HepG2 (cell line): ENCODE measurements at regions not wholly inside any gene's neighbourhood (a gene's known extent, or its start where the extent isn't known, plus 50 kb on each side); places are given as distances from the start of the nearest gene placed in this dataset.

Experiments
- ATAC-seq: fragments of 200-7000 bp; cut with Tn5 transposase; 3 replicates; pipeline ENCODE4 v1.9.1; 2020; ENCODE audit warnings: mild to moderate bottlenecking, moderate library complexity
- BruUV-seq: library from RNA; stranded (reverse); fragments of 400-500 nt; replicated peaks from 2 replicates; lab custom pipeline; 2021; lab: Mats Ljungman, UMichigan
- CTCF ChIA-PET: fragments of 300-600 bp; formaldehyde crosslinking; extraction: SDS; loops from one replicate; lab custom pipeline; 2021; ENCODE audit warnings: low total read pairs, inconsistent platforms, low intra/inter-chr PET ratio; lab: Yijun Ruan, JAX
- POLR2A ChIA-PET: fragments of 350-600 bp; sonication (Branson Sonifier 250); formaldehyde crosslinking; loops from one replicate; lab custom pipeline; 2020; ENCODE audit warnings: antibody characterized with exemption, inconsistent platforms; lab: Yijun Ruan, JAX
- DNase-seq: peaks from one replicate; pipeline ENCODE4 v3.0.0-alpha.2; 2015; ENCODE audit warnings: low spot score
- FAIRE-seq: peaks from 3 replicates; lab custom pipeline; 2011; peaks lifted over from hg19 to GRCh38; lab: Jason Lieb, UNC
- H2AFZ ChIP-seq: one replicate; pipeline ENCODE4 v1.6.1; 2011; ENCODE audit warnings: low read length, inconsistent platforms
- H3K27ac ChIP-seq: fragments of 300-600 bp; 3 replicates; pipeline ENCODE4 v1.8.0; 2011; ENCODE audit warnings: mixed run types, mild to moderate bottlenecking, mixed read lengths, low read length, inconsistent platforms; ENCODE audit not compliant: insufficient read depth; ENCODE audit errors: extremely low read length
- H3K27me3 ChIP-seq, 2 experiments: fragments of 200-600 bp in 1 of 2; 2 replicates in 1 of 2; 3 replicates in 1 of 2; pipeline versions ENCODE4 v1.6.0 to v1.8.0; 2011; ENCODE audit warnings: low read length in 2 of 2, mild to moderate bottlenecking in 2 of 2, moderate library complexity in 2 of 2, inconsistent platforms in 1 of 2; ENCODE audit not compliant: insufficient read depth in 2 of 2, control insufficient read depth in 1 of 2
- H3K36me3 ChIP-seq, 2 experiments: fragments of 200-600 bp in 1 of 2; replicated peaks in 1 of 2; 2 replicates in 1 of 2; 3 replicates in 1 of 2; pipeline versions ENCODE4 v1.5.1 to v1.8.0; 2011; ENCODE audit warnings: low read length in 2 of 2, inconsistent platforms in 1 of 2; ENCODE audit not compliant: insufficient read depth in 2 of 2, control insufficient read depth in 1 of 2
- H3K4me1 ChIP-seq: 2 replicates; pipeline ENCODE4 v1.5.1; 2012; ENCODE audit warnings: low read length, inconsistent platforms; ENCODE audit not compliant: insufficient read depth
- H3K4me2 ChIP-seq: 2 replicates; pipeline ENCODE4 v1.6.0; 2011; ENCODE audit warnings: low read depth, low read length, inconsistent platforms
- H3K4me3 ChIP-seq, 3 experiments: fragments of 200-600 bp in 1 of 3; sonication (generic), shearing (Covaris generic) in 1 of 3; replicated peaks in 1 of 3; 2 replicates each; pipeline ENCODE4 v1.5.1; 2011 to 2016; ENCODE audit warnings: low read length in 3 of 3, inconsistent platforms in 2 of 3, low read depth in 2 of 3, mild to moderate bottlenecking in 2 of 3, control low read depth in 1 of 3, mixed read lengths in 1 of 3; ENCODE audit not compliant: insufficient read depth in 1 of 3
- H3K79me2 ChIP-seq: one replicate; pipeline ENCODE4 v1.6.1; 2011; ENCODE audit warnings: low read length, inconsistent platforms; ENCODE audit not compliant: insufficient read depth
- H3K9ac ChIP-seq: 2 replicates; pipeline ENCODE4 v1.6.0; 2011; ENCODE audit warnings: mild to moderate bottlenecking, low read depth, low read length, inconsistent platforms; ENCODE audit not compliant: insufficient read depth
- H3K9me3 ChIP-seq: 2 replicates; pipeline ENCODE4 v1.5.1; 2012; ENCODE audit warnings: mild to moderate bottlenecking, low read length
- H4K20me1 ChIP-seq: 2 replicates; pipeline ENCODE4 v1.6.0; 2011; ENCODE audit warnings: inconsistent platforms, mild to moderate bottlenecking, low read length, moderate library complexity; ENCODE audit not compliant: insufficient read depth
- BHLHE40 ChIP-seq: IDR thresholded peaks from 2 replicates; pipeline ENCODE4 v1.6.1; 2011; ENCODE audit warnings: low read length, improper control_type of control experiment
- HMGA1 ChIP-seq: sonication (generic); formaldehyde crosslinking; conservative IDR thresholded peaks from 2 replicates; pipeline ENCODE4 v1.4.0; 2020; ENCODE audit warnings: missing genetic modification reagents
- KLF15 ChIP-seq: sonication (generic); formaldehyde crosslinking; IDR thresholded peaks from 2 replicates; pipeline ENCODE4 v1.8.1; 2023; ENCODE audit warnings: borderline replicate concordance, mild to moderate bottlenecking, inconsistent platforms, missing genetic modification reagents, mixed read lengths
- PHB2 ChIP-seq: fragments of 450-650 bp; IDR thresholded peaks from 2 replicates; pipeline ENCODE4 v1.6.1; 2018; ENCODE audit not compliant: partially characterized antibody
- PHF8 ChIP-seq: sonication (generic); formaldehyde crosslinking; IDR thresholded peaks from 2 replicates; pipeline ENCODE4 v1.5.0; 2020; ENCODE audit warnings: missing genetic modification reagents
- RNF2 ChIP-seq: fragments of 450-650 bp; conservative IDR thresholded peaks from 2 replicates; pipeline ENCODE4 v1.6.1; 2016; ENCODE audit warnings: low read depth
- SAFB2 ChIP-seq: sonication (generic); formaldehyde crosslinking; IDR thresholded peaks from 2 replicates; pipeline ENCODE4 v1.5.1; 2020; ENCODE audit warnings: missing genetic modification reagents, low read depth, mild to moderate bottlenecking, borderline replicate concordance
- SNAPC2 ChIP-seq: sonication (generic); formaldehyde crosslinking; IDR thresholded peaks from 2 replicates; pipeline ENCODE4 v1.8.1; 2022; ENCODE audit warnings: mild to moderate bottlenecking, missing genetic modification reagents
- ZNF138 ChIP-seq: sonication (generic); formaldehyde crosslinking; IDR thresholded peaks from 2 replicates; pipeline ENCODE4 v1.5.0; 2020; ENCODE audit warnings: mild to moderate bottlenecking, low read depth, missing genetic modification reagents
- ZNF484 ChIP-seq: sonication (generic); formaldehyde crosslinking; IDR thresholded peaks from 2 replicates; pipeline ENCODE4 v1.5.1; 2020; ENCODE audit warnings: mild to moderate bottlenecking, low read depth, missing genetic modification reagents, borderline replicate concordance
- ZNF574 ChIP-seq: sonication (generic); formaldehyde crosslinking; IDR thresholded peaks from 2 replicates; pipeline ENCODE4 v1.4.0; 2020; ENCODE audit warnings: missing genetic modification reagents
- WGBS: methylation state at CpG from one replicate; pipeline ENCODE4 v1.1.6; 2017; ENCODE audit warnings: low lambda C conversion rate; 5-methylcytosine and 5-hydroxymethylcytosine counted together
- in situ Hi-C: cut with HindIII; loops from 2 replicates; pipeline ENCODE4 v1.10.0; 2017; ENCODE audit warnings: low pct_unique_long_range_greater_than_20kb; ENCODE audit not compliant: extremely low pct_ligation_motif_present
- intact Hi-C: fragments of 100-400 bp; cut with micrococcal nuclease; formaldehyde crosslinking; loops from one replicate; pipeline ENCODE4 v1.10.0; 2022; ENCODE audit not compliant: unreplicated experiment
- TF ChIP-seq, protein P1 (sequence below): IDR thresholded peaks from 2 replicates; pipeline ENCODE4 v1.6.1; 2016
- TF ChIP-seq, protein P2 (sequence below): fragments of 450-650 bp; IDR thresholded peaks from 2 replicates; pipeline ENCODE4 v1.6.1; 2017
- TF ChIP-seq, protein P3 (sequence below): sonication (generic); formaldehyde crosslinking; IDR thresholded peaks from 2 replicates; pipeline ENCODE4 v1.8.0; 2022; ENCODE audit warnings: mild to moderate bottlenecking, missing genetic modification reagents
- TF ChIP-seq, protein P4 (sequence below): fragments of 450-650 bp; IDR thresholded peaks from 2 replicates; pipeline ENCODE4 v1.6.1; 2016
- TF ChIP-seq, protein P5 (sequence below): sonication (generic); formaldehyde crosslinking; IDR thresholded peaks from 2 replicates; pipeline ENCODE4 v1.5.0; 2020; ENCODE audit warnings: mild to moderate bottlenecking, missing genetic modification reagents

GRCh38 chr9:82164159-82164558 lies 175.6 kb downstream of the SPATA31D1 start (continued):
- no peak for TF ChIP-seq KLF15 (CRISPR knock-in tag)
- TF ChIP-seq PHB2: no peak

DNA sequence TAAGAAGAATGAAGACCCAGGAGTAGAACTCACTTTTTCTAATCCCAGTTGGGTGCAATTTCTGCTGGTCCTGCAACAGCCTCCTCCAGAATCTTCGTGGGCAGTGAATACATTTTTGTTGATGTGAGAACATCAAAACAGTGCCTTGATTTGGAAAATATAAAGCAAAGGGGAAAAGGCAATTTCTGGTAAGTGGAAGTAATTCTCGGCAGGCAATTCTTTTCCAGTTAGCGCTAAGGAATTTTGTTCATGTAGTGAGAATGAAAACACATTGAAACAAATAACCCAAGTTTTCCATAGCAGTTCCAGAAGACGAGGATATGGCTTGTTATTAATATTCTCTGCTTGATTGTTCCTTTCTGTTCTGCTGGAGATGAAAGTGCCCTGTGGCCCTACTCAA lies 178.7 kb downstream of the SPATA31D1 start:
- ATAC-seq (no peak), DNase-seq (no peak), FAIRE-seq (no peak)
- in situ Hi-C loops (no loop called here), intact Hi-C loops (no loop called here)
- Histone ChIP-seq H3K9me3 (no peaks in the 10 kb centered on the region), H3K4me2 (no peak overlapping the region), H3K79me2 (no peaks in the 10 kb centered on the region), H3K27ac (no peak overlapping the region), H3K4me1 (no peaks in the 10 kb centered on the region), H4K20me1 (no peaks in the 10 kb centered on the region), H2AFZ (no peak overlapping the region), H3K27me3 (no peaks in the 10 kb centered on the region), H3K36me3 (no peaks in the 10 kb centered on the region), H3K4me3 (no peak overlapping the region), H3K9ac (no peak overlapping the region)
- no TSS peak for BruUV-seq
- ChIA-PET POLR2A (no interaction called here), CTCF (no interaction called here)
- TF ChIP-seq SAFB2 (CRISPR knock-in tag) (no peak), ZNF138 (CRISPR knock-in tag) (no peak), HMGA1 (no peak), PHF8 (no peak), ZNF574 (CRISPR knock-in tag) (no peak), ZNF484 (CRISPR knock-in tag) (no peak), BHLHE40 (no peak), SNAPC2 (no peak), RNF2 (no peak)
- TF ChIP-seq, protein P1, sequence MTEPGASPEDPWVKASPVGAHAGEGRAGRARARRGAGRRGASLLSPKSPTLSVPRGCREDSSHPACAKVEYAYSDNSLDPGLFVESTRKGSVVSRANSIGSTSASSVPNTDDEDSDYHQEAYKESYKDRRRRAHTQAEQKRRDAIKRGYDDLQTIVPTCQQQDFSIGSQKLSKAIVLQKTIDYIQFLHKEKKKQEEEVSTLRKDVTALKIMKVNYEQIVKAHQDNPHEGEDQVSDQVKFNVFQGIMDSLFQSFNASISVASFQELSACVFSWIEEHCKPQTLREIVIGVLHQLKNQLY (CRISPR knock-in tag): no peak
- TF ChIP-seq, protein P2, sequence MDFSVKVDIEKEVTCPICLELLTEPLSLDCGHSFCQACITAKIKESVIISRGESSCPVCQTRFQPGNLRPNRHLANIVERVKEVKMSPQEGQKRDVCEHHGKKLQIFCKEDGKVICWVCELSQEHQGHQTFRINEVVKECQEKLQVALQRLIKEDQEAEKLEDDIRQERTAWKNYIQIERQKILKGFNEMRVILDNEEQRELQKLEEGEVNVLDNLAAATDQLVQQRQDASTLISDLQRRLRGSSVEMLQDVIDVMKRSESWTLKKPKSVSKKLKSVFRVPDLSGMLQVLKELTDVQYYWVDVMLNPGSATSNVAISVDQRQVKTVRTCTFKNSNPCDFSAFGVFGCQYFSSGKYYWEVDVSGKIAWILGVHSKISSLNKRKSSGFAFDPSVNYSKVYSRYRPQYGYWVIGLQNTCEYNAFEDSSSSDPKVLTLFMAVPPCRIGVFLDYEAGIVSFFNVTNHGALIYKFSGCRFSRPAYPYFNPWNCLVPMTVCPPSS: no peak
- TF ChIP-seq, protein P3, sequence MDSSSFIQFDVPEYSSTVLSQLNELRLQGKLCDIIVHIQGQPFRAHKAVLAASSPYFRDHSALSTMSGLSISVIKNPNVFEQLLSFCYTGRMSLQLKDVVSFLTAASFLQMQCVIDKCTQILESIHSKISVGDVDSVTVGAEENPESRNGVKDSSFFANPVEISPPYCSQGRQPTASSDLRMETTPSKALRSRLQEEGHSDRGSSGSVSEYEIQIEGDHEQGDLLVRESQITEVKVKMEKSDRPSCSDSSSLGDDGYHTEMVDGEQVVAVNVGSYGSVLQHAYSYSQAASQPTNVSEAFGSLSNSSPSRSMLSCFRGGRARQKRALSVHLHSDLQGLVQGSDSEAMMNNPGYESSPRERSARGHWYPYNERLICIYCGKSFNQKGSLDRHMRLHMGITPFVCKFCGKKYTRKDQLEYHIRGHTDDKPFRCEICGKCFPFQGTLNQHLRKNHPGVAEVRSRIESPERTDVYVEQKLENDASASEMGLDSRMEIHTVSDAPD (CRISPR knock-in tag): no peak
- TF ChIP-seq, protein P4, sequence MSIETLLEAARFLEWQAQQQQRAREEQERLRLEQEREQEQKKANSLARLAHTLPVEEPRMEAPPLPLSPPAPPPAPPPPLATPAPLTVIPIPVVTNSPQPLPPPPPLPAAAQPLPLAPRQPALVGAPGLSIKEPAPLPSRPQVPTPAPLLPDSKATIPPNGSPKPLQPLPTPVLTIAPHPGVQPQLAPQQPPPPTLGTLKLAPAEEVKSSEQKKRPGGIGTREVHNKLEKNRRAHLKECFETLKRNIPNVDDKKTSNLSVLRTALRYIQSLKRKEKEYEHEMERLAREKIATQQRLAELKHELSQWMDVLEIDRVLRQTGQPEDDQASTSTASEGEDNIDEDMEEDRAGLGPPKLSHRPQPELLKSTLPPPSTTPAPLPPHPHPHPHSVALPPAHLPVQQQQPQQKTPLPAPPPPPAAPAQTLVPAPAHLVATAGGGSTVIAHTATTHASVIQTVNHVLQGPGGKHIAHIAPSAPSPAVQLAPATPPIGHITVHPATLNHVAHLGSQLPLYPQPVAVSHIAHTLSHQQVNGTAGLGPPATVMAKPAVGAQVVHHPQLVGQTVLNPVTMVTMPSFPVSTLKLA: no peak
- TF ChIP-seq, protein P5, sequence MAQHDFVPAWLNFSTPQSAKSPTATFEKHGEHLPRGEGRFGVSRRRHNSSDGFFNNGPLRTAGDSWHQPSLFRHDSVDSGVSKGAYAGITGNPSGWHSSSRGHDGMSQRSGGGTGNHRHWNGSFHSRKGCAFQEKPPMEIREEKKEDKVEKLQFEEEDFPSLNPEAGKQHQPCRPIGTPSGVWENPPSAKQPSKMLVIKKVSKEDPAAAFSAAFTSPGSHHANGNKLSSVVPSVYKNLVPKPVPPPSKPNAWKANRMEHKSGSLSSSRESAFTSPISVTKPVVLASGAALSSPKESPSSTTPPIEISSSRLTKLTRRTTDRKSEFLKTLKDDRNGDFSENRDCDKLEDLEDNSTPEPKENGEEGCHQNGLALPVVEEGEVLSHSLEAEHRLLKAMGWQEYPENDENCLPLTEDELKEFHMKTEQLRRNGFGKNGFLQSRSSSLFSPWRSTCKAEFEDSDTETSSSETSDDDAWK (CRISPR knock-in tag): no peak
- WGBS: 36% methylated on average over 4 of the region's 4 CpGs
